MM.1S (cell line): ENCODE measurements at regions not wholly inside any gene's neighbourhood (a gene's known extent, or its start where the extent isn't known, plus 50 kb on each side); places are given as distances from the start of the nearest gene placed in this dataset.

ENCODE experiments used
- DNase-seq: peaks from one replicate; pipeline ENCODE4 v3.0.0-alpha.2; 2015
- H2AFZ ChIP-seq: fragments of 300-600 bp; sonication (generic); 2 replicates; pipeline ENCODE4 v1.6.0; 2016; ENCODE audit warnings: antibody characterized with exemption, low read length
- H3F3A ChIP-seq: fragments of 300-600 bp; sonication (generic); 2 replicates; pipeline ENCODE4 v1.6.1; 2016; ENCODE audit warnings: mild to moderate bottlenecking, antibody characterized with exemption, low read length, moderate library complexity, mixed read lengths; ENCODE audit not compliant: insufficient read depth
- H3K27ac ChIP-seq: fragments of 300-600 bp; sonication (generic); 2 replicates; pipeline ENCODE4 v1.5.1; 2016; ENCODE audit warnings: mild to moderate bottlenecking, low read length
- H3K27me3 ChIP-seq: fragments of 300-600 bp; sonication (generic); replicated peaks from 2 replicates; pipeline ENCODE4 v1.6.0; 2016; ENCODE audit warnings: low read length; ENCODE audit not compliant: insufficient read depth
- H3K36me3 ChIP-seq: fragments of 300-600 bp; sonication (generic); replicated peaks from 2 replicates; pipeline ENCODE4 v1.6.1; 2016; ENCODE audit warnings: mild to moderate bottlenecking, low read length, mixed read lengths; ENCODE audit not compliant: insufficient read depth
- H3K4me1 ChIP-seq: fragments of 300-600 bp; sonication (generic); 2 replicates; pipeline ENCODE4 v1.6.1; 2016; ENCODE audit warnings: low read length, mixed read lengths
- H3K4me2 ChIP-seq: fragments of 300-600 bp; sonication (generic); 2 replicates; pipeline ENCODE4 v1.6.0; 2016; ENCODE audit warnings: low read depth, low read length
- H3K4me3 ChIP-seq: fragments of 300-600 bp; sonication (generic); 2 replicates; pipeline ENCODE4 v1.5.1; 2016; ENCODE audit warnings: low read length, mixed read lengths
- H3K79me2 ChIP-seq: fragments of 300-600 bp; sonication (generic); 2 replicates; pipeline ENCODE4 v1.6.1; 2016; ENCODE audit warnings: mixed run types, low read length, mixed read lengths
- H3K9ac ChIP-seq: fragments of 300-600 bp; sonication (generic); 2 replicates; pipeline ENCODE4 v1.6.1; 2016; ENCODE audit warnings: low read length, mixed read lengths
- H3K9me2 ChIP-seq: fragments of 300-600 bp; sonication (generic); replicated peaks from 2 replicates; pipeline ENCODE4 v1.6.1; 2016; ENCODE audit warnings: mild to moderate bottlenecking, low read length, mixed read lengths; ENCODE audit not compliant: insufficient read depth
- H3K9me3 ChIP-seq: fragments of 300-600 bp; sonication (generic); replicated peaks from 2 replicates; pipeline ENCODE4 v1.6.1; 2016; ENCODE audit warnings: mild to moderate bottlenecking, low read length, mixed read lengths; ENCODE audit not compliant: insufficient read depth
- H4K20me1 ChIP-seq: fragments of 300-600 bp; sonication (generic); 2 replicates; pipeline ENCODE4 v1.6.1; 2016; ENCODE audit warnings: mild to moderate bottlenecking, low read length, moderate library complexity, mixed read lengths; ENCODE audit not compliant: insufficient read depth
- EZH2 ChIP-seq: fragments of 300-600 bp; sonication (generic); optimal IDR thresholded peaks from 2 replicates; pipeline ENCODE3; 2017; ENCODE audit warnings: low read depth, mild to moderate bottlenecking, antibody characterized with exemption, low read length, mixed read lengths
- EZH2phosphoT487 ChIP-seq: fragments of 300-600 bp; sonication (generic); IDR thresholded peaks from 2 replicates; pipeline ENCODE4 v1.6.1; 2018; ENCODE audit warnings: antibody characterized with exemption, low read length
- TF ChIP-seq, protein P1 (sequence below): fragments of 300-600 bp; sonication (generic); IDR thresholded peaks from 2 replicates; pipeline ENCODE4 v1.5.1; 2016; ENCODE audit warnings: antibody characterized with exemption, low read length, mixed read lengths

GRCh38 chr20:59451641-59452040 is 151.2 kb downstream of the EDN3 start:
- no peaks in the 10 kb centered on the region for H3K36me3 ChIP-seq
- peaks cover 85% of the 10 kb centered on the region for H3K27me3 ChIP-seq
- H3K27ac ChIP-seq = no peak overlapping the region
- H3K9ac ChIP-seq = no peak overlapping the region
- H2AFZ ChIP-seq = no peak overlapping the region
- TF ChIP-seq EZH2 (no peak), EZH2phosphoT487 (no peak)
- TF ChIP-seq, protein P1, sequence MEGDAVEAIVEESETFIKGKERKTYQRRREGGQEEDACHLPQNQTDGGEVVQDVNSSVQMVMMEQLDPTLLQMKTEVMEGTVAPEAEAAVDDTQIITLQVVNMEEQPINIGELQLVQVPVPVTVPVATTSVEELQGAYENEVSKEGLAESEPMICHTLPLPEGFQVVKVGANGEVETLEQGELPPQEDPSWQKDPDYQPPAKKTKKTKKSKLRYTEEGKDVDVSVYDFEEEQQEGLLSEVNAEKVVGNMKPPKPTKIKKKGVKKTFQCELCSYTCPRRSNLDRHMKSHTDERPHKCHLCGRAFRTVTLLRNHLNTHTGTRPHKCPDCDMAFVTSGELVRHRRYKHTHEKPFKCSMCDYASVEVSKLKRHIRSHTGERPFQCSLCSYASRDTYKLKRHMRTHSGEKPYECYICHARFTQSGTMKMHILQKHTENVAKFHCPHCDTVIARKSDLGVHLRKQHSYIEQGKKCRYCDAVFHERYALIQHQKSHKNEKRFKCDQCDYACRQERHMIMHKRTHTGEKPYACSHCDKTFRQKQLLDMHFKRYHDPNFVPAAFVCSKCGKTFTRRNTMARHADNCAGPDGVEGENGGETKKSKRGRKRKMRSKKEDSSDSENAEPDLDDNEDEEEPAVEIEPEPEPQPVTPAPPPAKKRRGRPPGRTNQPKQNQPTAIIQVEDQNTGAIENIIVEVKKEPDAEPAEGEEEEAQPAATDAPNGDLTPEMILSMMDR = no peak
- no peaks in the 10 kb centered on the region for H3F3A ChIP-seq
- no peaks in the 10 kb centered on the region for H3K9me2 ChIP-seq
- no peaks in the 10 kb centered on the region for H4K20me1 ChIP-seq
- H3K79me2 ChIP-seq = no peaks in the 10 kb centered on the region
- no peak overlapping the region for H3K4me3 ChIP-seq
- no peak overlapping the region for H3K4me2 ChIP-seq
- H3K4me1 ChIP-seq = no peaks in the 10 kb centered on the region
- no peaks in the 10 kb centered on the region for H3K9me3 ChIP-seq
- no peak for DNase-seq

- H3K36me3 ChIP-seq = no peaks in the 10 kb centered on the region
- no peak overlapping the region for H3K4me2 ChIP-seq
- H3K27ac ChIP-seq = no peak overlapping the region
- H2AFZ ChIP-seq = no peak overlapping the region
- no peaks in the 10 kb centered on the region for H3K79me2 ChIP-seq
- no peak overlapping the region for H3K9ac ChIP-seq
- H3K9me3 ChIP-seq = no peaks in the 10 kb centered on the region
- no peaks in the 10 kb centered on the region for H3K4me1 ChIP-seq
- no peaks in the 10 kb centered on the region for H4K20me1 ChIP-seq
- no peak overlapping the region for H3K4me3 ChIP-seq
- peaks cover 86% of the 10 kb centered on the region for H3K27me3 ChIP-seq
- no peak for DNase-seq
- H3F3A ChIP-seq = no peaks in the 10 kb centered on the region
- TF ChIP-seq EZH2 = no peak
- TF ChIP-seq EZH2phosphoT487 = no peak
- TF ChIP-seq, protein P1 = no peak
- no peaks in the 10 kb centered on the region for H3K9me2 ChIP-seq
These were observed 151.5 kb upstream of the PHACTR3 start for GRCh38 chr20:59452856-59453255.

DNA sequence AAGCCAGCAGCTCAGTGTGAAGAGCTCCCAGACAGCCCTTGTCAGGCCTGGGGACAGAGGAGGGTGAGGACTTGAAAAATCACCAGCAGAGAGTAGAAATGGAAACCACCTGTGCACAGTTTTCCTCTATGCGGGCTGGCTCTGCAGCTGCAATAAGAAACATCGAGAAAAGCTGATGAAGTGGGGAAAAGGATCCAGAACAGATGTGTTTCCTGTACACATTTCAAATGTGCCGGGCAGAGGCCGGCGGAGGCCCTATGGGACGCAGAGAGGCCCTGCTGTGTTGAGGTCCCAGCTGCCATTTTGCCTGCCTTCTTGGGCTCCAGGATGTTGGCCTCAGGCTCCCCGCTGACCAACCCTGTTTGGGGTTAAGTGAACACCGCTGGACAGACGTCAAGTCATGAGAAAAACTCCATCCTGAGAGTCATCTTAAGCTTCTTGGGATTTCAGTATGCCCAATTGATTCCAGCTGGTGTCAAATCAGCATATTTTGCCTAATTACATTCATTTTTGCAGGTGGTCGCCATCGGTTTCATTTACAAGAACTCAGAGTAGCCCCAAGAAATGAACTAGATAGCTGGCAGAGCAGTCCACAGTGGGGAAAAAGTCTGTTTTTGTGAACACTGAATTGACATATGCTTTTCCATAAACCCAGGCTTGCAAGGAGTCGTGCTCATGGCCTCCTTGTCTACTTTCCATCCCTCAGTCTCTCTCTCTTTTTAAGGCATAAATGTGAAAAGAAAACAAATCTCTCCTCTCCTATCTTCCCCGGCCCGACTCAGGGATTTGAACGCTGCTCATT is 150.4 kb upstream of the PHACTR3 start:
- H3K4me2 ChIP-seq = no peak overlapping the region
- H3K79me2 ChIP-seq = no peaks in the 10 kb centered on the region

More for the DNA sequence above, 150.4 kb upstream of the PHACTR3 start:
- H3K27me3 ChIP-seq = peaks cover 86% of the 10 kb centered on the region
- H3K9me2 ChIP-seq = no peaks in the 10 kb centered on the region
- no peaks in the 10 kb centered on the region for H3K9me3 ChIP-seq
- no peak overlapping the region for H3K27ac ChIP-seq
- no peaks in the 10 kb centered on the region for H3K4me1 ChIP-seq
- H3F3A ChIP-seq = no peaks in the 10 kb centered on the region
- no peak for DNase-seq
- H2AFZ ChIP-seq = no peak overlapping the region
- H3K4me3 ChIP-seq = no peak overlapping the region
- no peaks in the 10 kb centered on the region for H4K20me1 ChIP-seq
- TF ChIP-seq EZH2phosphoT487 (no peak), EZH2 (no peak)
- TF ChIP-seq, protein P1 = no peak
- H3K36me3 ChIP-seq = no peaks in the 10 kb centered on the region
- no peak overlapping the region for H3K9ac ChIP-seq
